ENCODE measurements at regions not wholly inside any gene's neighbourhood (a gene's known extent, or its start where the extent isn't known, plus 50 kb on each side); places are given as distances from the start of the nearest gene placed in this dataset.

DNA sequence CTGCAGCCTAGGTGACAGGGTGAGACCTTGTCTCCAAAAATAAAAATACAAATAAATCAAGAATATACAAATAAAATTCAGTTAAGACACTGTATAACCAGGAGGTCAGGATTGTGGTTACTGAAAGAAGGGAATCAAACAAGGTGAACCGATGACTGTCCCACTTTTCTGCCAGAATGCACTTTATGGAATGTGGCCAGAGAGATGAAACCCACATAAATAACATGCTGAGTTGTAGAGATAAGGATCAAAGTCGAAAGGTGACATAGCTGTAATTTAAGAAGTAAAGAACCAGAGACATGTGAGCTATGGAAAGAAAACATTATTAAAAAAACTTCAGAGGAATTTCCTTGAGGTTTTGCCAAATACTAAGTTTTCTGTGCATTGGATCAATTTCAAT is 1098.2 kb upstream of the USP15 start:
- H3K4ac ChIP-seq (ENCODE audit: low read depth, low read length) = no peak overlapping the region
- no peaks in the 10 kb centered on the region for H3K36me3 ChIP-seq (ENCODE audit: control insufficient read depth, insufficient read depth, low read length)
- no peak overlapping the region for H3K56ac ChIP-seq (ENCODE audit: low read length)
- no peak overlapping the region for H3K23ac ChIP-seq (ENCODE audit: low read length)
- DNase-seq = no peak
- H3K18ac ChIP-seq (ENCODE audit: low read length) = no peak overlapping the region
- no peak overlapping the region for H4K5ac ChIP-seq (ENCODE audit: low read length)
- H3K9ac ChIP-seq (ENCODE audit: low read length) = no peak overlapping the region
- no peak overlapping the region for H3K27ac ChIP-seq (ENCODE audit: low read depth, low read length)
- no peak overlapping the region for H2BK5ac ChIP-seq (ENCODE audit: low read length)
- no peaks in the 10 kb centered on the region for H3K79me1 ChIP-seq (ENCODE audit: low read length)
- H3K4me1 ChIP-seq (ENCODE audit: control insufficient read depth, low read depth, low read length) = no peaks in the 10 kb centered on the region
- H2BK120ac ChIP-seq (ENCODE audit: low read depth, low read length) = no peak overlapping the region
- H3K27me3 ChIP-seq (ENCODE audit: insufficient read depth, low read length, poor library complexity) = no peaks in the 10 kb centered on the region
- no peak overlapping the region for H4K8ac ChIP-seq (ENCODE audit: low read depth, low read length)
- H3K79me2 ChIP-seq (ENCODE audit: control insufficient read depth, insufficient read depth, low read length) = no peaks in the 10 kb centered on the region
- no peak overlapping the region for H3K4me3 ChIP-seq (ENCODE audit: low read length)
- H2BK15ac ChIP-seq (replicated peaks; ENCODE audit: low read depth) = no peak overlapping the region
- no peak overlapping the region for H3K4me2 ChIP-seq (ENCODE audit: low read length)
- WGBS (ENCODE audit: extremely low coverage, insufficient coverage, low lambda C conversion rate) = no CpG with 5 or more reads among the region's 2 CpGs
- no peak overlapping the region for H2AK5ac ChIP-seq (ENCODE audit: low read length)

- no peaks in the 10 kb centered on the region for H3K79me2 ChIP-seq (ENCODE audit: control insufficient read depth, insufficient read depth, low read length)
Observed at GRCh38 chr12:61188801-61189595, 1071.2 kb upstream of the USP15 start.

GRCh38 chr12:61213646-61214045 is 1046.6 kb upstream of the USP15 start:
- Histone ChIP-seq H3K4ac (ENCODE audit: low read depth, low read length) (no peak overlapping the region), H4K8ac (ENCODE audit: low read depth, low read length) (no peak overlapping the region), H2BK5ac (ENCODE audit: low read length) (no peak overlapping the region), H3K4me2 (ENCODE audit: low read length) (no peak overlapping the region), H3K27ac (ENCODE audit: low read depth, low read length) (no peak overlapping the region), H2BK15ac (replicated peaks; ENCODE audit: low read depth) (no peak overlapping the region), H3K23ac (ENCODE audit: low read length) (no peak overlapping the region), H3K18ac (ENCODE audit: low read length) (no peak overlapping the region), H3K36me3 (ENCODE audit: control insufficient read depth, insufficient read depth, low read length) (no peaks in the 10 kb centered on the region), H3K9ac (ENCODE audit: low read length) (no peak overlapping the region), H3K79me2 (ENCODE audit: control insufficient read depth, insufficient read depth, low read length) (no peaks in the 10 kb centered on the region), H2BK120ac (ENCODE audit: low read depth, low read length) (no peak overlapping the region), H2AK5ac (ENCODE audit: low read length) (no peak overlapping the region), H3K27me3 (ENCODE audit: insufficient read depth, low read length, poor library complexity) (no peaks in the 10 kb centered on the region), H3K79me1 (ENCODE audit: low read length) (no peaks in the 10 kb centered on the region), H3K4me1 (ENCODE audit: control insufficient read depth, low read depth, low read length) (no peaks in the 10 kb centered on the region), H3K4me3 (ENCODE audit: low read length) (no peak overlapping the region), H3K56ac (ENCODE audit: low read length) (no peak overlapping the region), H4K5ac (ENCODE audit: low read length) (no peak overlapping the region)
- no CpG with 5 or more reads among the region's 3 CpGs for WGBS (ENCODE audit: extremely low coverage, insufficient coverage, low lambda C conversion rate)
- no peak for DNase-seq

More at GRCh38 chr12:61188801-61189595, 1071.2 kb upstream of the USP15 start:
- H4K8ac ChIP-seq (ENCODE audit: low read depth, low read length) = no peak overlapping the region
- no peak overlapping the region for H3K23ac ChIP-seq (ENCODE audit: low read length)
- no peaks in the 10 kb centered on the region for H3K36me3 ChIP-seq (ENCODE audit: control insufficient read depth, insufficient read depth, low read length)
- H4K5ac ChIP-seq (ENCODE audit: low read length) = no peak overlapping the region
- no peak overlapping the region for H2BK5ac ChIP-seq (ENCODE audit: low read length)
- no peak overlapping the region for H3K4me2 ChIP-seq (ENCODE audit: low read length)
- no peak overlapping the region for H3K18ac ChIP-seq (ENCODE audit: low read length)
- no peak overlapping the region for H2AK5ac ChIP-seq (ENCODE audit: low read length)
- no peaks in the 10 kb centered on the region for H3K4me1 ChIP-seq (ENCODE audit: control insufficient read depth, low read depth, low read length)
- no peak overlapping the region for H3K9ac ChIP-seq (ENCODE audit: low read length)
- no peaks in the 10 kb centered on the region for H3K27me3 ChIP-seq (ENCODE audit: insufficient read depth, low read length, poor library complexity)
- no peak overlapping the region for H2BK120ac ChIP-seq (ENCODE audit: low read depth, low read length)
- H3K4ac ChIP-seq (ENCODE audit: low read depth, low read length) = no peak overlapping the region
- no peak for DNase-seq
- H3K56ac ChIP-seq (ENCODE audit: low read length) = no peak overlapping the region
- H3K27ac ChIP-seq (ENCODE audit: low read depth, low read length) = no peak overlapping the region
- no peaks in the 10 kb centered on the region for H3K79me1 ChIP-seq (ENCODE audit: low read length)
- H3K4me3 ChIP-seq (ENCODE audit: low read length) = no peak overlapping the region
- no peak overlapping the region for H2BK15ac ChIP-seq (replicated peaks; ENCODE audit: low read depth)
- WGBS (ENCODE audit: extremely low coverage, insufficient coverage, low lambda C conversion rate) = no CpG with 5 or more reads among the region's 18 CpGs

GRCh38 chr12:61220337-61220736 is 1039.9 kb upstream of the USP15 start:
- H3K18ac ChIP-seq (ENCODE audit: low read length) = no peak overlapping the region
- no peak overlapping the region for H3K56ac ChIP-seq (ENCODE audit: low read length)
- H3K9ac ChIP-seq (ENCODE audit: low read length) = no peak overlapping the region
- no peak overlapping the region for H2BK15ac ChIP-seq (replicated peaks; ENCODE audit: low read depth)
- no peak overlapping the region for H3K27ac ChIP-seq (ENCODE audit: low read depth, low read length)
- no peaks in the 10 kb centered on the region for H3K79me2 ChIP-seq (ENCODE audit: control insufficient read depth, insufficient read depth, low read length)
- H3K4me1 ChIP-seq (ENCODE audit: control insufficient read depth, low read depth, low read length) = no peaks in the 10 kb centered on the region
- H3K79me1 ChIP-seq (ENCODE audit: low read length) = no peaks in the 10 kb centered on the region
- H3K36me3 ChIP-seq (ENCODE audit: control insufficient read depth, insufficient read depth, low read length) = no peaks in the 10 kb centered on the region
- WGBS (ENCODE audit: extremely low coverage, insufficient coverage, low lambda C conversion rate) = no CpG with 5 or more reads among the region's 4 CpGs
- H3K27me3 ChIP-seq (ENCODE audit: insufficient read depth, low read length, poor library complexity) = no peaks in the 10 kb centered on the region
- H2BK5ac ChIP-seq (ENCODE audit: low read length) = no peak overlapping the region
- no peak overlapping the region for H3K4me3 ChIP-seq (ENCODE audit: low read length)
- H3K4ac ChIP-seq (ENCODE audit: low read depth, low read length) = no peak overlapping the region
- no peak overlapping the region for H4K8ac ChIP-seq (ENCODE audit: low read depth, low read length)
- H2AK5ac ChIP-seq (ENCODE audit: low read length) = no peak overlapping the region
- no peak overlapping the region for H4K5ac ChIP-seq (ENCODE audit: low read length)
- no peak overlapping the region for H3K4me2 ChIP-seq (ENCODE audit: low read length)
- H3K23ac ChIP-seq (ENCODE audit: low read length) = no peak overlapping the region
- H2BK120ac ChIP-seq (ENCODE audit: low read depth, low read length) = no peak overlapping the region
- DNase-seq = no peak

DNA sequence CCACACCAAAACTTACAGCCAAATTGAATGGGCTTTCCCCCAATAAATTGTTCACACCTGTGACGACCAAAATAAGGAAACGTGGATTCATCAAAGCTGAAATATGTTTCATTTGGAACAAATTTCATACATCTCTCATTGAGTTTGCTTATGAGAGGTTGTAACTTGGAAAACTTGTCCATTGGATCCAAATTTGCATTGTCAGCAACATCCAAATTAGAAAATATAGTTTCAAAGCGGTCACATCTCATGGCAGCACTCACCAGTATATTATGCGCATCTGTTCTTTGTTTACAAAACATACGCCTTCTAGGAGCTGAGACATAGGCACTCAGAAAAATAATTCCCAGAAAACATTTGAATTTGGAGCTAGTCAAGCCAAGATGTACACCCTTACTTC is 1028.2 kb upstream of the USP15 start:
- Histone ChIP-seq H3K79me2 (ENCODE audit: control insufficient read depth, insufficient read depth, low read length) (no peaks in the 10 kb centered on the region), H4K5ac (ENCODE audit: low read length) (no peak overlapping the region), H3K4me2 (ENCODE audit: low read length) (no peak overlapping the region), H3K56ac (ENCODE audit: low read length) (no peak overlapping the region), H4K8ac (ENCODE audit: low read depth, low read length) (no peak overlapping the region), H3K79me1 (ENCODE audit: low read length) (no peaks in the 10 kb centered on the region), H3K18ac (ENCODE audit: low read length) (no peak overlapping the region), H3K4me1 (ENCODE audit: control insufficient read depth, low read depth, low read length) (no peaks in the 10 kb centered on the region), H3K36me3 (ENCODE audit: control insufficient read depth, insufficient read depth, low read length) (no peaks in the 10 kb centered on the region), H3K23ac (ENCODE audit: low read length) (no peak overlapping the region), H3K4me3 (ENCODE audit: low read length) (no peak overlapping the region), H2AK5ac (ENCODE audit: low read length) (no peak overlapping the region), H3K27ac (ENCODE audit: low read depth, low read length) (no peak overlapping the region), H2BK5ac (ENCODE audit: low read length) (no peak overlapping the region), H3K27me3 (ENCODE audit: insufficient read depth, low read length, poor library complexity) (no peaks in the 10 kb centered on the region), H2BK120ac (ENCODE audit: low read depth, low read length) (no peak overlapping the region), H3K4ac (ENCODE audit: low read depth, low read length) (no peak overlapping the region), H3K9ac (ENCODE audit: low read length) (no peak overlapping the region), H2BK15ac (replicated peaks; ENCODE audit: low read depth) (no peak overlapping the region)
- no CpG with 5 or more reads among the region's 5 CpGs for WGBS (ENCODE audit: extremely low coverage, insufficient coverage, low lambda C conversion rate)
- DNase-seq = no peak

DNA sequence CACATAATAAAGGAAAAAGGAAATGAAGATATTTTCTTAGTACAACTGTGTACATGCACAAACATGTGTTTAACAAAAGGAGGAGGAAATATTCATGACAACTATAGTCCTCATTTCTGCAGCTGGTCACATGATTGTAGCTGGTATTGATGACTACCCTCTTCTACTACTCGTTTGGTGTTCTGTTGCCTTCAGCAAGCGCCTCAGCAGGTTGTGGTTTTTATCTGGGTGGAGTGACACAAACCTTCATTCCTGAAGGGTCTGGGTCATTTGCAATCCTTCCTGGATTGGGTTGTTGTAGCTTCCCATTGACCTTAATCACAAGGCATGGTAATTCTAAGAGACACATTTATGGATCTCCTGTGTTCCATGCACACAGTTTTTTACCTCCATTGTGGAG is 1009.9 kb upstream of the USP15 start:
- Histone ChIP-seq H3K56ac (ENCODE audit: low read length) (no peak overlapping the region), H2AK5ac (ENCODE audit: low read length) (no peak overlapping the region), H3K18ac (ENCODE audit: low read length) (no peak overlapping the region), H2BK15ac (replicated peaks; ENCODE audit: low read depth) (no peak overlapping the region), H3K36me3 (ENCODE audit: control insufficient read depth, insufficient read depth, low read length) (no peaks in the 10 kb centered on the region), H3K4ac (ENCODE audit: low read depth, low read length) (no peak overlapping the region), H3K27ac (ENCODE audit: low read depth, low read length) (no peak overlapping the region), H3K79me1 (ENCODE audit: low read length) (no peaks in the 10 kb centered on the region), H3K9ac (ENCODE audit: low read length) (no peak overlapping the region), H3K4me1 (ENCODE audit: control insufficient read depth, low read depth, low read length) (no peaks in the 10 kb centered on the region), H3K27me3 (ENCODE audit: insufficient read depth, low read length, poor library complexity) (no peaks in the 10 kb centered on the region), H3K23ac (ENCODE audit: low read length) (no peak overlapping the region), H4K5ac (ENCODE audit: low read length) (no peak overlapping the region), H2BK5ac (ENCODE audit: low read length) (no peak overlapping the region), H2BK120ac (ENCODE audit: low read depth, low read length) (no peak overlapping the region), H3K4me2 (ENCODE audit: low read length) (no peak overlapping the region), H4K8ac (ENCODE audit: low read depth, low read length) (no peak overlapping the region), H3K79me2 (ENCODE audit: control insufficient read depth, insufficient read depth, low read length) (no peaks in the 10 kb centered on the region), H3K4me3 (ENCODE audit: low read length) (no peak overlapping the region)
- no peak for DNase-seq
- no CpG with 5 or more reads among the region's 2 CpGs for WGBS (ENCODE audit: extremely low coverage, insufficient coverage, low lambda C conversion rate)
